HEK293T (cell line): ENCODE measurements at regions not wholly inside any gene's neighbourhood (a gene's known extent, or its start where the extent isn't known, plus 50 kb on each side); places are given as distances from the start of the nearest gene placed in this dataset.

Source experiments
- CTCF ChIA-PET: fragments of 350-600 bp; formaldehyde crosslinking; extraction: SDS; loops from one replicate; lab custom pipeline; 2021; ENCODE audit warnings: antibody characterized with exemption, inconsistent platforms; lab: Yijun Ruan, JAX
- POLR2A ChIA-PET: fragments of 350-600 bp; formaldehyde crosslinking; extraction: SDS; loops from one replicate; lab custom pipeline; 2020; ENCODE audit warnings: antibody characterized with exemption, inconsistent platforms; lab: Yijun Ruan, JAX
- DNase-seq: peaks from one replicate; pipeline ENCODE4 v3.0.0; 2012; ENCODE audit warnings: mixed read lengths; ENCODE audit errors: extremely low spot score
- ARNT ChIP-seq: fragments of 450-650 bp; IDR thresholded peaks from 2 replicates; pipeline ENCODE4 v1.6.1; 2017; ENCODE audit warnings: mild to moderate bottlenecking
- BHLHE40 ChIP-seq: fragments of 450-650 bp; IDR thresholded peaks from 2 replicates; pipeline ENCODE4 v1.6.1; 2016; ENCODE audit warnings: mild to moderate bottlenecking, moderate library complexity, borderline replicate concordance
- CTBP1 ChIP-seq: fragments of 450-650 bp; IDR thresholded peaks from 2 replicates; pipeline ENCODE4 v1.6.1; 2016; ENCODE audit warnings: borderline replicate concordance
- ELF4 ChIP-seq: fragments of 450-650 bp; IDR thresholded peaks from 2 replicates; pipeline ENCODE4 v1.6.1; 2017; ENCODE audit warnings: antibody characterized with exemption
- FOXA1 ChIP-seq: fragments of 450-650 bp; IDR thresholded peaks from 2 replicates; pipeline ENCODE4 v1.6.1; 2016; ENCODE audit warnings: mild to moderate bottlenecking
- FOXK2 ChIP-seq: fragments of 450-650 bp; IDR thresholded peaks from 2 replicates; pipeline ENCODE4 v1.6.1; 2016; ENCODE audit warnings: mild to moderate bottlenecking
- FOXM1 ChIP-seq: fragments of 450-650 bp; IDR thresholded peaks from 2 replicates; pipeline ENCODE4 v1.6.1; 2017; ENCODE audit warnings: mild to moderate bottlenecking, borderline replicate concordance
- HDGF ChIP-seq: fragments of 450-650 bp; IDR thresholded peaks from 2 replicates; pipeline ENCODE4 v1.6.1; 2017; ENCODE audit warnings: antibody characterized with exemption, borderline replicate concordance
- L3MBTL2 ChIP-seq: fragments of 450-650 bp; conservative IDR thresholded peaks from 2 replicates; pipeline ENCODE4 v1.6.1; 2016; ENCODE audit warnings: mild to moderate bottlenecking
- LEF1 ChIP-seq: fragments of 450-650 bp; IDR thresholded peaks from 2 replicates; pipeline ENCODE4 v1.6.1; 2017; ENCODE audit warnings: mild to moderate bottlenecking, borderline replicate concordance
- NFRKB ChIP-seq: fragments of 450-650 bp; IDR thresholded peaks from 2 replicates; pipeline ENCODE4 v1.6.1; 2016; ENCODE audit warnings: mild to moderate bottlenecking, moderate library complexity
- PKNOX1 ChIP-seq: fragments of 450-650 bp; IDR thresholded peaks from 2 replicates; pipeline ENCODE4 v1.6.1; 2016
- SP1 ChIP-seq: fragments of 450-650 bp; IDR thresholded peaks from 2 replicates; pipeline ENCODE4 v1.6.1; 2017
- SUZ12 ChIP-seq: fragments of 450-650 bp; IDR thresholded peaks from 2 replicates; pipeline ENCODE4 v1.6.1; 2016; ENCODE audit warnings: mild to moderate bottlenecking
- TARDBP ChIP-seq: fragments of 450-650 bp; IDR thresholded peaks from 2 replicates; pipeline ENCODE4 v1.6.1; 2016
- ZNF384 ChIP-seq: fragments of 450-650 bp; IDR thresholded peaks from 2 replicates; pipeline ENCODE4 v1.6.1; 2016

- ChIA-PET CTCF (no interaction called here), POLR2A (no interaction called here)
- DNase-seq = no peak
- no peak for TF ChIP-seq ARNT
- TF ChIP-seq SUZ12 = no peak
- TF ChIP-seq TARDBP = no peak
- no peak for TF ChIP-seq FOXA1
- TF ChIP-seq ZNF384 = no peak
- TF ChIP-seq HDGF = no peak
- no peak for TF ChIP-seq SP1
- TF ChIP-seq FOXK2 = no peak
- no peak for TF ChIP-seq ELF4
- no peak for TF ChIP-seq LEF1
- no peak for TF ChIP-seq NFRKB
- no peak for TF ChIP-seq L3MBTL2
These were observed 90.8 kb upstream of the SERTM1 start for GRCh38 chr13:36582977-36583376.

- CTCF ChIA-PET = no interaction called here
- no peak for TF ChIP-seq SP1
- TF ChIP-seq PKNOX1 = no peak
- TF ChIP-seq ZNF384 = no peak
- TF ChIP-seq SUZ12 = no peak
- TF ChIP-seq HDGF = no peak
- no peak for TF ChIP-seq FOXA1
- no peak for DNase-seq
- POLR2A ChIA-PET = no interaction called here
These were observed 74.2 kb upstream of the SERTM1 start for GRCh38 chr13:36599641-36600040.

- ChIA-PET POLR2A (no interaction called here), CTCF (no interaction called here)
- DNase-seq = no peak
- TF ChIP-seq ZNF384 = no peak
- no peak for TF ChIP-seq CTBP1
- TF ChIP-seq NFRKB = no peak
- no peak for TF ChIP-seq FOXK2
- TF ChIP-seq SUZ12 = no peak
- TF ChIP-seq BHLHE40 = no peak
- TF ChIP-seq L3MBTL2 = no peak
- TF ChIP-seq FOXA1 = no peak
- TF ChIP-seq ARNT = no peak
- TF ChIP-seq LEF1 = no peak
- no peak for TF ChIP-seq ELF4
- TF ChIP-seq SP1 = no peak
These were observed 72.6 kb upstream of the SERTM1 start for GRCh38 chr13:36601186-36601585.

- ChIA-PET CTCF (no interaction called here), POLR2A (no interaction called here)
- no peak for DNase-seq
- TF ChIP-seq CTBP1 = no peak
- TF ChIP-seq SUZ12 = no peak
- no peak for TF ChIP-seq ARNT
- no peak for TF ChIP-seq FOXM1
- TF ChIP-seq L3MBTL2 = no peak
- TF ChIP-seq BHLHE40 = no peak
- TF ChIP-seq PKNOX1 = no peak
- TF ChIP-seq SP1 = no peak
- no peak for TF ChIP-seq ELF4
- no peak for TF ChIP-seq ZNF384
These were observed 67.8 kb upstream of the SERTM1 start for GRCh38 chr13:36606060-36606459.

DNA sequence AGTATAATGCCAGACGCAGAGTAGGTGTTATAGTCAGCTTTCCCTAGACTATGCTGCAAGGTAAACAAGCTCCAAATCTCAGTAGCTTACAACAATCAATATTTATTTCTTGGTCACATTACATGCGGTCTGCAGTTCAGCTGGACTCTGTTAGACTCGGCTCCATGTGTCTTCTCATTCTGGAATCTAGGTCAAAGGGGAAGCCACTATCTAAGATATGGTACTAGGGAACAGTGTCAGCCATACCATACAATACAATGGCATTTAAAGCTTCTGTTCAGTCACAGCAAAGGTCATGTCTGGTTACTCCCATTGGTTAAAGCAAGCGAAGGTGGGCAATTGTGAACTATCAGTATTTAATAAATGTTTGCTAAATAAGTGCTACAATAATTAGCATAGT lies 65.3 kb upstream of the SERTM1 start:
- TF ChIP-seq HDGF (no peak), TARDBP (no peak), FOXM1 (no peak), BHLHE40 (no peak), NFRKB (no peak), LEF1 (no peak), SP1 (no peak), PKNOX1 (no peak), SUZ12 (no peak), CTBP1 (no peak), ZNF384 (no peak), ELF4 (no peak), FOXA1 (no peak), ARNT (no peak)
- POLR2A ChIA-PET = no interaction called here
- CTCF ChIA-PET = no interaction called here
- no peak for DNase-seq

DNA sequence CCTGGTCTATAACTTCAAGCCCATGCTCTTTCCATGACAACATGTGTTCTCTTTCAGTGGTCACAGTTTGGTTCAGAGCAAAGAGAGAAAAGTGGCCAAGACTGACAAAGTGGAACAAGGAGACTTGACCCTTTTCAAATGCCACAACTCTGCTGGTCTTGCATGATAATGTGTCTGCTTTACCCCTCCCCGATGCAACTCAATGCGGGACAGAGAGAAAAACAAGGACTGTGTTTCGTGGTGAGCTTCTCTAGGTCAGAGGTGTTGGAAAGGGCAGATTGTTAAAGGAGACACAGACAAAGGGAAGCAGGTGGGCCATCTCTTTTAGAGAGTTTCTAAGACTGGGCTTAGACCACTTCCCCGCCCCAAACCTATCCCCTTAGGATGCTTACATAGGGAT lies 61.6 kb upstream of the SERTM1 start:
- ChIA-PET CTCF (no interaction called here), POLR2A (no interaction called here)
- DNase-seq = no peak
- TF ChIP-seq NFRKB (no peak), BHLHE40 (no peak), HDGF (no peak), ELF4 (no peak), ARNT (no peak), FOXA1 (no peak), FOXM1 (no peak), ZNF384 (no peak), LEF1 (no peak), SP1 (no peak), PKNOX1 (no peak)

GRCh38 chr13:36616706-36617105 lies 57.1 kb upstream of the SERTM1 start:
- no peak for DNase-seq
- POLR2A ChIA-PET = no interaction called here
- no peak for TF ChIP-seq ARNT
- TF ChIP-seq NFRKB = no peak
- no peak for TF ChIP-seq LEF1
- no peak for TF ChIP-seq L3MBTL2
- TF ChIP-seq TARDBP = no peak
- no peak for TF ChIP-seq CTBP1
- no peak for TF ChIP-seq ELF4
- no peak for TF ChIP-seq FOXK2
- no peak for TF ChIP-seq SP1
- TF ChIP-seq SUZ12 = no peak
- TF ChIP-seq FOXA1 = no peak
- no peak for TF ChIP-seq HDGF
- no peak for TF ChIP-seq BHLHE40
- TF ChIP-seq ZNF384 = no peak
- TF ChIP-seq FOXM1 = no peak
- no peak for TF ChIP-seq PKNOX1
- CTCF ChIA-PET = no interaction called here
